ENCODE measurements at regions not wholly inside any gene's neighbourhood (a gene's known extent, or its start where the extent isn't known, plus 50 kb on each side); places are given as distances from the start of the nearest gene placed in this dataset. TPM values are rescaled to one million over a fixed set of nuclear protein-coding genes. Genes with fewer than 3 reads are reported as not detected.
"Not testable (repeated sequence)": the region's sequence is repeated elsewhere in the genome, so short reads cannot be mapped to it uniquely, and the experiment has no call there.

DNA sequence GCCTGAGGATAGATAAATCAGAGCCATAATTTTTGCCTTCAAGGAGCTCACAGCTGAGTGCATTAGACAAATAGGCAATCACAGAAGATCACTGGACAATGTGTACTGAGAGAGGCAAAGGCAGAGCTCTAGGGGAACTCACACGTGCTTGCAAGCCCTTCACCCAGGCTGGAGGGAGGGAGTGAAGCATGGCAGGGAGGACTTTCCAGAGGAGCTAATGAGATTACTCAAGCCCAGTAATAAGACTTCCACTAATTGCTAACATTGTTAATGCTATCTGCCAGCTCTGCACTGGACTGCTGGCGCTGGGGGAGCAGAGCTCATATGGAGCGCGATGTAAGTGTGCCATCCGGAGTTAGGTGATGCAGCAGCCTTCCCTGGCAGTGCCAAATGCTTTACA is 408.4 kb downstream of the NTRK2 start:
- Histone ChIP-seq H2BK5ac (ENCODE audit: low read depth, low read length, poor library complexity, severe bottlenecking) (no peak overlapping the region), H3K4ac (ENCODE audit: low read depth in 1 of 2, low read length in 2 of 2) (no peak overlapping the region), H3K14ac (ENCODE audit: low read length in 2 of 2) (no peak overlapping the region), H3K27ac (ENCODE audit: low read length, poor library complexity, severe bottlenecking) (no peak overlapping the region), H2AK5ac (ENCODE audit: low read length, severe bottlenecking) (no peak overlapping the region), H2BK120ac (ENCODE audit: low read depth, low read length) (no peak overlapping the region), H3K4me2 (ENCODE audit: low read length, poor library complexity, severe bottlenecking) (no peak overlapping the region), H3K18ac (ENCODE audit: low read depth in 1 of 2, low read length in 2 of 2) (no peak overlapping the region), H3K23ac (ENCODE audit: low read length in 2 of 2) (no peak overlapping the region), H3K9ac (ENCODE audit: low read length) (no peak overlapping the region), H4K91ac (ENCODE audit: low read length) (no peak overlapping the region), H3K4me3 (ENCODE audit: insufficient read depth in 1 of 2, low read depth in 1 of 2, low read length in 2 of 2) (no peak overlapping the region), H3K9me3 (ENCODE audit: control insufficient read depth, low read length) (no peaks in the 10 kb centered on the region), H2BK12ac (ENCODE audit: low read length in 2 of 2) (no peak overlapping the region), H3K4me1 (ENCODE audit: control insufficient read depth, insufficient read depth, low read depth, low read length) (no peaks in the 10 kb centered on the region), H2BK15ac (ENCODE audit: low read depth, poor library complexity, severe bottlenecking) (no peak overlapping the region), H3K36me3 (ENCODE audit: control insufficient read depth in 1 of 2, insufficient read depth in 2 of 2, low read depth in 1 of 2, low read length in 2 of 2) (no peaks in the 10 kb centered on the region), H4K8ac (ENCODE audit: low read length) (no peak overlapping the region), H3K27me3 (ENCODE audit: control insufficient read depth in 1 of 2, insufficient read depth in 1 of 2, low read length in 2 of 2) (peaks cover 0 to 3% of the 10 kb centered on the region in 2 experiments), H3K79me1 (replicated peaks; ENCODE audit: low read length, poor library complexity, severe bottlenecking) (no peaks in the 10 kb centered on the region), H2AFZ (ENCODE audit: low read depth, low read length) (no peak overlapping the region)
- 82% methylated on average over 5 of the region's 5 CpGs for WGBS
- no peak for DNase-seq

DNA sequence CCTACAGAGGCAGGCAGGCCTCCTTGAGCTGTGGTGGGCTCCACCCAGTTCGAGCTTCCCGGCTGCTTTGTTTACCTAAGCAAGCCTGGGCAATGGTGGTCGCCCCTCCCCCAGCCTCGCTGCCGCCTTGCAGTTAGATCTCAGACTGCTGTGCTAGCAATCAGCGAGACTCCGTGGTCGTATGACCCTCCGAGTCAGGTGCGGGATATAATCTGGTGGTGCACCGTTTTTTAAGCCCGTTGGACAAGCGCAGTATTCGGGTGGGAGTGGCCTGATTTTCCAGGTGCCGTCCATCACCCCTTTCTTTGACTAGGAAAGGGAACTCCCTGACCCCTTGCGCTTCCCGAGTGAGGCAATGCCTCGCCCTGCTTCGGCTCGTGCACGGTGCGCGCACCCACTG is 407.6 kb downstream of the NTRK2 start:
- 41% methylated on average over 19 of the region's 23 CpGs for WGBS
- not testable (repeated sequence) for H3K4ac ChIP-seq (ENCODE audit: low read depth in 1 of 2, low read length in 2 of 2); H3K36me3 ChIP-seq (ENCODE audit: control insufficient read depth in 1 of 2, insufficient read depth in 2 of 2, low read depth in 1 of 2, low read length in 2 of 2); H2AFZ ChIP-seq (ENCODE audit: low read depth, low read length); H3K23ac ChIP-seq (ENCODE audit: low read length in 2 of 2); H2BK120ac ChIP-seq (ENCODE audit: low read depth, low read length); H3K27me3 ChIP-seq (ENCODE audit: control insufficient read depth in 1 of 2, insufficient read depth in 1 of 2, low read length in 2 of 2); H3K14ac ChIP-seq (ENCODE audit: low read length in 2 of 2); H2BK12ac ChIP-seq (ENCODE audit: low read length in 2 of 2); H2BK5ac ChIP-seq (ENCODE audit: low read depth, low read length, poor library complexity, severe bottlenecking); H2AK5ac ChIP-seq (ENCODE audit: low read length, severe bottlenecking); H3K18ac ChIP-seq (ENCODE audit: low read depth in 1 of 2, low read length in 2 of 2); DNase-seq; H3K4me2 ChIP-seq (ENCODE audit: low read length, poor library complexity, severe bottlenecking); H2BK15ac ChIP-seq (ENCODE audit: low read depth, poor library complexity, severe bottlenecking); H3K27ac ChIP-seq (ENCODE audit: low read length, poor library complexity, severe bottlenecking); H4K91ac ChIP-seq (ENCODE audit: low read length); H3K9me3 ChIP-seq (ENCODE audit: control insufficient read depth, low read length); H3K79me1 ChIP-seq (replicated peaks; ENCODE audit: low read length, poor library complexity, severe bottlenecking); H3K4me1 ChIP-seq (ENCODE audit: control insufficient read depth, insufficient read depth, low read depth, low read length); H3K9ac ChIP-seq (ENCODE audit: low read length); H3K4me3 ChIP-seq (ENCODE audit: insufficient read depth in 1 of 2, low read depth in 1 of 2, low read length in 2 of 2); H4K8ac ChIP-seq (ENCODE audit: low read length)

Small RNA genes in the stretch of these regions (small RNA-seq; reads per million reads assigned to genes)
- not detected for gene UBE2V1P10 (ENCODE audit: low read depth)
